T-helper 17 cell (primary cell): ENCODE measurements at regions not wholly inside any gene's neighbourhood (a gene's known extent, or its start where the extent isn't known, plus 50 kb on each side); places are given as distances from the start of the nearest gene placed in this dataset.

Source experiments
- ATAC-seq: fragments of 150-1000 bp; cut with Tn5 transposase; 2 replicates; pipeline ENCODE4 v1.10.0; 2021; ENCODE audit warnings: mild to moderate bottlenecking, moderate library complexity
- DNase-seq, 3 donors: peaks; one replicate each; pipeline versions ENCODE4 v3.0.0 to v3.0.0-alpha.2; 2020 to 2021
- H3K9me3 ChIP-seq: one replicate; pipeline ENCODE4 v1.7.0; 2013; ENCODE audit warnings: low read length, mild to moderate bottlenecking; ENCODE audit not compliant: control insufficient read depth, poor library complexity, severe bottlenecking
- H3K27ac Mint-ChIP-seq: one replicate; pipeline ENCODE4 v1.8.0; 2022; ENCODE audit warnings: mild to moderate bottlenecking, moderate library complexity, mixed read lengths
- H3K27me3 Mint-ChIP-seq: one replicate; pipeline ENCODE4 v1.8.0; 2022; ENCODE audit warnings: mixed read lengths
- H3K36me3 Mint-ChIP-seq: one replicate; pipeline ENCODE4 v1.8.0; 2022; ENCODE audit warnings: low read depth, mixed read lengths
- H3K4me1 Mint-ChIP-seq: one replicate; pipeline ENCODE4 v1.8.0; 2022; ENCODE audit warnings: mild to moderate bottlenecking, mixed read lengths
- H3K4me3 Mint-ChIP-seq: one replicate; pipeline ENCODE4 v1.8.0; 2022; ENCODE audit warnings: mild to moderate bottlenecking, moderate library complexity, mixed read lengths

- H3K4me1 Mint-ChIP-seq = no peaks in the 10 kb centered on the region
- H3K36me3 Mint-ChIP-seq = no peaks in the 10 kb centered on the region
- no peaks in the 10 kb centered on the region for H3K9me3 ChIP-seq
- no peak overlapping the region for H3K4me3 Mint-ChIP-seq
- peaks cover 10% of the 10 kb centered on the region for H3K27me3 Mint-ChIP-seq
- H3K27ac Mint-ChIP-seq = no peak overlapping the region
- DNase-seq = no peak
- no peak for ATAC-seq
Observed at GRCh38 chr1:208834381-208835096, 590.4 kb upstream of the PLXNA2 start.

GRCh38 chr1:208835097-208835463 is 590.9 kb upstream of the PLXNA2 start:
- DNase-seq = no peak
- Mint-ChIP-seq H3K4me3 (no peak overlapping the region), H3K36me3 (no peaks in the 10 kb centered on the region), H3K27me3 (peaks cover 10% of the 10 kb centered on the region), H3K4me1 (no peaks in the 10 kb centered on the region), H3K27ac (no peak overlapping the region)
- ATAC-seq = no peak
- H3K9me3 ChIP-seq = no peaks in the 10 kb centered on the region

- ATAC-seq (no peak), DNase-seq (no peak)
- H3K9me3 ChIP-seq = no peaks in the 10 kb centered on the region
- Mint-ChIP-seq H3K27me3 (peaks cover 10% of the 10 kb centered on the region), H3K27ac (no peak overlapping the region), H3K4me1 (no peaks in the 10 kb centered on the region), H3K4me3 (no peak overlapping the region), H3K36me3 (no peaks in the 10 kb centered on the region)
Observed at GRCh38 chr1:208835781-208836180, 591.6 kb upstream of the PLXNA2 start.

- Mint-ChIP-seq H3K27me3 (peaks cover 11% of the 10 kb centered on the region), H3K4me1 (no peaks in the 10 kb centered on the region), H3K27ac (no peak overlapping the region), H3K4me3 (no peak overlapping the region), H3K36me3 (no peaks in the 10 kb centered on the region)
- ATAC-seq = no peak
- H3K9me3 ChIP-seq = no peaks in the 10 kb centered on the region
- no peak for DNase-seq
Observed at GRCh38 chr1:208837242-208837641, 593.1 kb upstream of the PLXNA2 start.

- H3K9me3 ChIP-seq = no peaks in the 10 kb centered on the region
- peaks cover 4% of the 10 kb centered on the region for H3K27me3 Mint-ChIP-seq
- no peaks in the 10 kb centered on the region for H3K4me1 Mint-ChIP-seq
- H3K36me3 Mint-ChIP-seq = no peaks in the 10 kb centered on the region
- H3K27ac Mint-ChIP-seq = no peak overlapping the region
- ATAC-seq = no peak
- no peak for DNase-seq
- H3K4me3 Mint-ChIP-seq = no peak overlapping the region
Observed at GRCh38 chr1:208841436-208841835, 597.3 kb upstream of the PLXNA2 start.

- no peak for DNase-seq
- H3K9me3 ChIP-seq = peaks cover 2% of the 10 kb centered on the region
- Mint-ChIP-seq H3K4me1 (no peaks in the 10 kb centered on the region), H3K27ac (no peak overlapping the region), H3K36me3 (no peaks in the 10 kb centered on the region), H3K4me3 (no peak overlapping the region), H3K27me3 (peaks cover 4% of the 10 kb centered on the region)
- no peak for ATAC-seq
Observed at GRCh38 chr1:208842451-208842850, 598.3 kb upstream of the PLXNA2 start.

- no peaks in the 10 kb centered on the region for H3K36me3 Mint-ChIP-seq
- H3K9me3 ChIP-seq = peaks cover 2% of the 10 kb centered on the region
- no peak overlapping the region for H3K4me3 Mint-ChIP-seq
- no peak for ATAC-seq
- H3K4me1 Mint-ChIP-seq = no peaks in the 10 kb centered on the region
- H3K27ac Mint-ChIP-seq = no peak overlapping the region
- peaks cover 4% of the 10 kb centered on the region for H3K27me3 Mint-ChIP-seq
- no peak for DNase-seq
Observed at GRCh38 chr1:208844158-208844557, 600.0 kb upstream of the PLXNA2 start.

GRCh38 chr1:208848854-208849253 is 604.7 kb upstream of the PLXNA2 start:
- H3K4me3 Mint-ChIP-seq = no peak overlapping the region
- no peak for DNase-seq

GRCh38 chr1:208850442-208850841 is 606.3 kb upstream of the PLXNA2 start:
- Mint-ChIP-seq H3K27me3 (no peaks in the 10 kb centered on the region), H3K4me3 (no peak overlapping the region), H3K4me1 (no peaks in the 10 kb centered on the region), H3K36me3 (no peaks in the 10 kb centered on the region), H3K27ac (no peak overlapping the region)
- no peak for DNase-seq
- ATAC-seq = no peak
- peaks cover 2% of the 10 kb centered on the region for H3K9me3 ChIP-seq

More at GRCh38 chr1:208848854-208849253, 604.7 kb upstream of the PLXNA2 start:
- no peak for ATAC-seq
- no peak overlapping the region for H3K27ac Mint-ChIP-seq
- H3K27me3 Mint-ChIP-seq = no peaks in the 10 kb centered on the region
- no peaks in the 10 kb centered on the region for H3K4me1 Mint-ChIP-seq
- H3K36me3 Mint-ChIP-seq = no peaks in the 10 kb centered on the region
- H3K9me3 ChIP-seq = peaks cover 2% of the 10 kb centered on the region

- ATAC-seq (no peak), DNase-seq (no peak)
- no peaks in the 10 kb centered on the region for H3K4me1 Mint-ChIP-seq
- no peak overlapping the region for H3K4me3 Mint-ChIP-seq
- no peaks in the 10 kb centered on the region for H3K36me3 Mint-ChIP-seq
- peaks cover 2% of the 10 kb centered on the region for H3K9me3 ChIP-seq
- H3K27me3 Mint-ChIP-seq = no peaks in the 10 kb centered on the region
- no peak overlapping the region for H3K27ac Mint-ChIP-seq
Observed at GRCh38 chr1:208851366-208851765, 607.2 kb upstream of the PLXNA2 start.

- H3K27me3 Mint-ChIP-seq = no peaks in the 10 kb centered on the region
- no peak for DNase-seq
- no peaks in the 10 kb centered on the region for H3K4me1 Mint-ChIP-seq
Observed at GRCh38 chr1:208852911-208853310, 608.7 kb upstream of the PLXNA2 start.

GRCh38 chr1:208855403-208855802 is 611.2 kb upstream of the PLXNA2 start:
- Mint-ChIP-seq H3K27me3 (no peaks in the 10 kb centered on the region), H3K36me3 (peaks cover 3% of the 10 kb centered on the region), H3K4me3 (no peak overlapping the region), H3K27ac (no peak overlapping the region), H3K4me1 (no peaks in the 10 kb centered on the region)
- H3K9me3 ChIP-seq = no peaks in the 10 kb centered on the region
- no peak for ATAC-seq
- DNase-seq = no peak

More at GRCh38 chr1:208852911-208853310, 608.7 kb upstream of the PLXNA2 start:
- no peak overlapping the region for H3K27ac Mint-ChIP-seq
- no peaks in the 10 kb centered on the region for H3K9me3 ChIP-seq
- H3K36me3 Mint-ChIP-seq = no peaks in the 10 kb centered on the region
- no peak for ATAC-seq
- H3K4me3 Mint-ChIP-seq = no peak overlapping the region

- DNase-seq = no peak
- no peaks in the 10 kb centered on the region for H3K4me1 Mint-ChIP-seq
- no peak overlapping the region for H3K27ac Mint-ChIP-seq
- H3K9me3 ChIP-seq = no peaks in the 10 kb centered on the region
- H3K36me3 Mint-ChIP-seq = peaks cover 3% of the 10 kb centered on the region
- H3K27me3 Mint-ChIP-seq = no peaks in the 10 kb centered on the region
- ATAC-seq = no peak
- H3K4me3 Mint-ChIP-seq = no peak overlapping the region
Observed at GRCh38 chr1:208857465-208857864, 613.3 kb upstream of the PLXNA2 start.

- Mint-ChIP-seq H3K36me3 (peaks cover 3% of the 10 kb centered on the region), H3K4me1 (no peaks in the 10 kb centered on the region), H3K4me3 (no peak overlapping the region), H3K27me3 (no peaks in the 10 kb centered on the region), H3K27ac (no peak overlapping the region)
- DNase-seq = no peak
- no peak for ATAC-seq
- no peaks in the 10 kb centered on the region for H3K9me3 ChIP-seq
Observed at GRCh38 chr1:208858738-208859137, 614.6 kb upstream of the PLXNA2 start.
